Neuronal stem cell (in vitro differentiated cells): ENCODE measurements at regions not wholly inside any gene's neighbourhood (a gene's known extent, or its start where the extent isn't known, plus 50 kb on each side); places are given as distances from the start of the nearest gene placed in this dataset.

Experiments used
- DNase-seq: peaks from one replicate; pipeline ENCODE4 v3.0.0-alpha.2; 2013; ENCODE audit warnings: low spot score
- H2AFZ ChIP-seq: one replicate; pipeline ENCODE4 v1.6.1; 2013; ENCODE audit warnings: mild to moderate bottlenecking, low read length, inconsistent platforms
- H2AK5ac ChIP-seq: 2 replicates; pipeline ENCODE4 v1.6.1; 2013; ENCODE audit warnings: low read depth, mild to moderate bottlenecking, inconsistent platforms, low read length, moderate library complexity, mixed read lengths
- H2BK120ac ChIP-seq: 2 replicates; pipeline ENCODE4 v1.6.1; 2013; ENCODE audit warnings: low read depth, mild to moderate bottlenecking, inconsistent platforms, low read length, moderate library complexity, mixed read lengths
- H2BK12ac ChIP-seq: one replicate; pipeline ENCODE4 v1.6.1; 2013; ENCODE audit warnings: low read length, inconsistent platforms
- H2BK15ac ChIP-seq: 2 replicates; pipeline ENCODE4 v1.6.1; 2013; ENCODE audit warnings: mild to moderate bottlenecking, low read length, inconsistent platforms, mixed read lengths
- H2BK5ac ChIP-seq: one replicate; pipeline ENCODE4 v1.6.1; 2013; ENCODE audit warnings: inconsistent platforms, mild to moderate bottlenecking, low read length, moderate library complexity
- H3K14ac ChIP-seq: one replicate; pipeline ENCODE4 v1.6.1; 2013; ENCODE audit warnings: low read length, inconsistent platforms
- H3K18ac ChIP-seq: 2 replicates; pipeline ENCODE4 v1.6.1; 2013; ENCODE audit warnings: low read length, inconsistent platforms
- H3K23ac ChIP-seq: 2 replicates; pipeline ENCODE4 v1.6.1; 2013; ENCODE audit warnings: low read depth, mild to moderate bottlenecking, mixed read lengths, low read length, inconsistent platforms; ENCODE audit not compliant: poor library complexity
- H3K27ac ChIP-seq: replicated peaks from 3 replicates; pipeline ENCODE4 v1.5.1; 2013; ENCODE audit warnings: low read length, inconsistent platforms
- H3K27me3 ChIP-seq, 3 experiments: 2 replicates each; pipeline ENCODE4 v1.6.1; 2013; ENCODE audit warnings: low read length in 3 of 3, mild to moderate bottlenecking in 2 of 3, inconsistent platforms in 1 of 3, low read depth in 1 of 3, mixed read lengths in 1 of 3, moderate library complexity in 1 of 3; ENCODE audit not compliant: control insufficient read depth in 3 of 3, insufficient read depth in 3 of 3
- H3K36me3 ChIP-seq, 2 donors: replicated peaks in 1 of 2; 2 replicates each; pipeline ENCODE4 v1.6.1; 2013; ENCODE audit warnings: low read length in 2 of 2; ENCODE audit not compliant: control insufficient read depth in 2 of 2, insufficient read depth in 2 of 2
- H3K4ac ChIP-seq: 2 replicates; pipeline ENCODE4 v1.6.1; 2013; ENCODE audit warnings: inconsistent platforms, mild to moderate bottlenecking, low read length, moderate library complexity
- H3K4me1 ChIP-seq, 2 donors: 1 replicate in 1 of 2; 2 replicates in 1 of 2; pipeline ENCODE4 v1.6.1; 2013; ENCODE audit warnings: low read length in 2 of 2, low read depth in 1 of 2; ENCODE audit not compliant: control insufficient read depth in 2 of 2, insufficient read depth in 1 of 2
- H3K4me2 ChIP-seq: one replicate; pipeline ENCODE4 v1.6.1; 2013; ENCODE audit warnings: mild to moderate bottlenecking, low read length, inconsistent platforms; ENCODE audit not compliant: insufficient read depth, poor library complexity, severe bottlenecking
- H3K4me3 ChIP-seq, 2 donors: 2 replicates each; pipeline ENCODE4 v1.5.1; 2013; ENCODE audit warnings: low read length in 2 of 2, mild to moderate bottlenecking in 2 of 2, inconsistent platforms in 1 of 2, moderate library complexity in 1 of 2
- H3K79me1 ChIP-seq: one replicate; pipeline ENCODE4 v1.6.1; 2013; ENCODE audit warnings: low read depth, mild to moderate bottlenecking, inconsistent platforms, low read length, moderate library complexity
- H3K9ac ChIP-seq: one replicate; pipeline ENCODE4 v1.6.1; 2013; ENCODE audit warnings: mild to moderate bottlenecking, low read depth, low read length, inconsistent platforms; ENCODE audit not compliant: poor library complexity
- H3K9me3 ChIP-seq, 2 donors: replicated peaks in 1 of 2; 2 replicates each; pipeline versions ENCODE3 to v1.6.1; 2013; ENCODE audit warnings: low read length in 2 of 2, mild to moderate bottlenecking in 2 of 2, inconsistent platforms in 1 of 2, low read depth in 1 of 2, mixed read lengths in 1 of 2, moderate library complexity in 1 of 2; ENCODE audit not compliant: control insufficient read depth in 2 of 2, insufficient read depth in 1 of 2
- H4K8ac ChIP-seq: one replicate; pipeline ENCODE4 v1.6.1; 2013; ENCODE audit warnings: low read depth, mild to moderate bottlenecking, inconsistent platforms, low read length, moderate library complexity
- H4K91ac ChIP-seq: one replicate; pipeline ENCODE4 v1.6.1; 2013; ENCODE audit warnings: low read length, low read depth, mild to moderate bottlenecking, inconsistent platforms; ENCODE audit not compliant: poor library complexity
- WGBS, 2 donors: extraction: QIAGEN DNeasy Blood & Tissue Kit; methylation state at CpG; one replicate each; pipeline ENCODE4 v1.1.7; 2013; ENCODE audit warnings: missing lambda C conversion rate in 2 of 2, mixed read lengths in 1 of 2; ENCODE audit not compliant: insufficient read length in 2 of 2, insufficient replicate concordance in 1 of 2; ENCODE audit errors: extremely low coverage in 2 of 2; 5-methylcytosine and 5-hydroxymethylcytosine counted together

- Histone ChIP-seq H3K14ac (no peak overlapping the region), H3K4me2 (no peak overlapping the region), H3K36me3 (no peaks in the 10 kb centered on the region), H4K8ac (no peak overlapping the region), H3K27me3 (peaks cover 0 to 2% (median 0%) of the 10 kb centered on the region in 3 experiments), H3K23ac (no peak overlapping the region), H2BK12ac (no peak overlapping the region), H4K91ac (no peak overlapping the region), H3K4me3 (no peak overlapping the region), H3K79me1 (no peaks in the 10 kb centered on the region), H2BK15ac (no peak overlapping the region), H3K9me3 (peaks cover 0 to 2% of the 10 kb centered on the region in 2 donors), H2AFZ (no peak overlapping the region), H2BK5ac (no peak overlapping the region), H3K18ac (no peak overlapping the region), H3K4ac (no peak overlapping the region), H3K27ac (no peak overlapping the region), H3K9ac (no peak overlapping the region), H3K4me1 (no peaks in the 10 kb centered on the region), H2BK120ac (no peak overlapping the region), H2AK5ac (no peak overlapping the region)
- WGBS, 2 donors, result no CpG with 5 or more reads among the region's 2 CpGs
- DNase-seq, result no peak
Observed at GRCh38 chr4:14596437-14596836, 405.8 kb upstream of the CPEB2 start.

GRCh38 chr4:14596904-14597303, 405.4 kb upstream of the CPEB2 start:
- H3K36me3 ChIP-seq, result no peaks in the 10 kb centered on the region
- no peak overlapping the region for H2AFZ ChIP-seq
- no peak overlapping the region for H3K4me2 ChIP-seq
- H2BK5ac ChIP-seq, result no peak overlapping the region
- H3K23ac ChIP-seq, result no peak overlapping the region
- H3K18ac ChIP-seq, result no peak overlapping the region
- H3K4me1 ChIP-seq, result no peaks in the 10 kb centered on the region
- H3K4me3 ChIP-seq, result no peak overlapping the region
- H2BK12ac ChIP-seq, result no peak overlapping the region
- H3K9ac ChIP-seq, result no peak overlapping the region
- H2AK5ac ChIP-seq, result no peak overlapping the region
- H3K4ac ChIP-seq, result no peak overlapping the region
- H3K27ac ChIP-seq, result no peak overlapping the region
- WGBS, 2 donors, result no CpG with 5 or more reads among the region's 2 CpGs
- H2BK120ac ChIP-seq, result no peak overlapping the region
- H3K27me3 ChIP-seq, result peaks cover 0 to 2% (median 0%) of the 10 kb centered on the region in 3 experiments
- no peak overlapping the region for H4K8ac ChIP-seq
- H3K9me3 ChIP-seq, result peaks cover 0 to 2% of the 10 kb centered on the region in 2 donors
- DNase-seq, result no peak
- no peak overlapping the region for H4K91ac ChIP-seq
- no peak overlapping the region for H2BK15ac ChIP-seq
- no peak overlapping the region for H3K14ac ChIP-seq
- H3K79me1 ChIP-seq, result no peaks in the 10 kb centered on the region

GRCh38 chr4:14602206-14602605, 400.1 kb upstream of the CPEB2 start:
- H4K91ac ChIP-seq, result no peak overlapping the region
- no peak overlapping the region for H2BK120ac ChIP-seq
- H3K36me3 ChIP-seq, result no peaks in the 10 kb centered on the region
- H3K9ac ChIP-seq, result no peak overlapping the region
- no peaks in the 10 kb centered on the region for H3K79me1 ChIP-seq
- no peak overlapping the region for H2BK12ac ChIP-seq
- H3K4me2 ChIP-seq, result no peak overlapping the region
- no peak overlapping the region for H3K4ac ChIP-seq
- no peaks in the 10 kb centered on the region for H3K4me1 ChIP-seq
- H3K4me3 ChIP-seq, result no peak overlapping the region
- peaks cover 0 to 2% of the 10 kb centered on the region in 2 donors for H3K9me3 ChIP-seq
- H2BK5ac ChIP-seq, result no peak overlapping the region
- no peak overlapping the region for H3K14ac ChIP-seq
- H4K8ac ChIP-seq, result no peak overlapping the region
- no peak overlapping the region for H2AFZ ChIP-seq
- no peak overlapping the region for H3K23ac ChIP-seq
- H3K27me3 ChIP-seq, result peaks cover 0 to 2% (median 0%) of the 10 kb centered on the region in 3 experiments
- DNase-seq, result no peak
- no peak overlapping the region for H2AK5ac ChIP-seq
- no peak overlapping the region for H3K18ac ChIP-seq
- no peak overlapping the region for H3K27ac ChIP-seq
- H2BK15ac ChIP-seq, result no peak overlapping the region
- WGBS, 2 donors, result no CpG with 5 or more reads among the region's 2 CpGs

- Histone ChIP-seq H4K8ac (no peak overlapping the region), H4K91ac (no peak overlapping the region), H2BK15ac (no peak overlapping the region), H3K9ac (no peak overlapping the region), H2BK120ac (no peak overlapping the region), H2BK12ac (no peak overlapping the region), H2AK5ac (no peak overlapping the region), H2AFZ (no peak overlapping the region), H3K9me3 (no peaks in the 10 kb centered on the region), H3K18ac (no peak overlapping the region), H3K4me3 (no peak overlapping the region), H3K4ac (no peak overlapping the region), H3K79me1 (no peaks in the 10 kb centered on the region), H3K36me3 (no peaks in the 10 kb centered on the region), H3K27me3 (no peaks in the 10 kb centered on the region), H3K27ac (no peak overlapping the region), H3K4me2 (no peak overlapping the region), H3K23ac (no peak overlapping the region), H3K4me1 (no peaks in the 10 kb centered on the region), H3K14ac (no peak overlapping the region), H2BK5ac (no peak overlapping the region)
- no peak for DNase-seq
- WGBS, 2 donors, result no CpG with 5 or more reads among the region's 3 CpGs
Observed at GRCh38 chr4:14607001-14607400, 395.3 kb upstream of the CPEB2 start.
